Endodermal cell (in vitro differentiated cells): ENCODE measurements at regions not wholly inside any gene's neighbourhood (a gene's known extent, or its start where the extent isn't known, plus 50 kb on each side); places are given as distances from the start of the nearest gene placed in this dataset.

Source experiments
- DNase-seq: peaks from one replicate; pipeline ENCODE4 v3.0.0-alpha.2; 2017
- H3K27ac ChIP-seq: 2 replicates; pipeline ENCODE4 v1.5.1; 2013; ENCODE audit warnings: mild to moderate bottlenecking, low read depth, low read length, moderate library complexity
- H3K27me3 ChIP-seq: 2 replicates; pipeline ENCODE4 v1.6.1; 2013; ENCODE audit warnings: mild to moderate bottlenecking, low read length, moderate library complexity; ENCODE audit not compliant: insufficient read depth, control insufficient read depth, poor library complexity, severe bottlenecking
- H3K36me3 ChIP-seq: 2 replicates; pipeline ENCODE4 v1.7.0; 2013; ENCODE audit warnings: mild to moderate bottlenecking, low read length, moderate library complexity; ENCODE audit not compliant: control insufficient read depth, insufficient read depth
- H3K4me1 ChIP-seq: one replicate; pipeline ENCODE4 v1.7.0; 2013; ENCODE audit warnings: low read length; ENCODE audit not compliant: control insufficient read depth, insufficient read depth
- H3K4me3 ChIP-seq: 2 replicates; pipeline ENCODE4 v1.5.1; 2013; ENCODE audit warnings: mild to moderate bottlenecking, low read length, moderate library complexity
- H3K9ac ChIP-seq: 2 replicates; pipeline ENCODE4 v1.6.1; 2013; ENCODE audit warnings: mild to moderate bottlenecking, low read length, moderate library complexity; ENCODE audit not compliant: poor library complexity, severe bottlenecking; ENCODE audit errors: extremely low read depth
- H3K9me3 ChIP-seq: 2 replicates; pipeline ENCODE4 v1.6.1; 2013; ENCODE audit warnings: mild to moderate bottlenecking, low read length, moderate library complexity; ENCODE audit not compliant: control insufficient read depth
- H3K27ac Mint-ChIP-seq: 2 replicates; pipeline ENCODE4 v1.8.0; 2020; ENCODE audit warnings: mixed read lengths
- H3K27me3 Mint-ChIP-seq: 2 replicates; pipeline ENCODE4 v1.8.0; 2021; ENCODE audit warnings: mild to moderate bottlenecking, mixed read lengths; ENCODE audit not compliant: insufficient read depth
- H3K36me3 Mint-ChIP-seq: 2 replicates; pipeline ENCODE4 v1.8.0; 2020; ENCODE audit warnings: low read depth, mixed read lengths
- H3K4me1 Mint-ChIP-seq: 2 replicates; pipeline ENCODE4 v1.8.0; 2020; ENCODE audit warnings: mixed read lengths
- H3K4me3 Mint-ChIP-seq: 2 replicates; pipeline ENCODE4 v1.8.0; 2020; ENCODE audit warnings: mild to moderate bottlenecking, moderate library complexity, mixed read lengths
- H3K9me3 Mint-ChIP-seq: 2 replicates; pipeline ENCODE4 v1.8.0; 2020; ENCODE audit warnings: mild to moderate bottlenecking, mixed read lengths
- WGBS, 2 experiments: methylation state at CpG; one replicate each; pipeline versions ENCODE4 v1.1.5 to v1.1.7; 2013; ENCODE audit warnings: missing lambda C conversion rate in 2 of 2, mixed read lengths in 1 of 2; ENCODE audit not compliant: insufficient coverage in 1 of 2, insufficient read length in 1 of 2; 5-methylcytosine and 5-hydroxymethylcytosine counted together
- TF ChIP-seq, protein P1 (sequence below): fragments of 200-600 bp; sonication (generic); conservative IDR thresholded peaks from 2 replicates; pipeline ENCODE4 v1.5.0; 2021; ENCODE audit warnings: antibody characterized with exemption, mild to moderate bottlenecking

DNA sequence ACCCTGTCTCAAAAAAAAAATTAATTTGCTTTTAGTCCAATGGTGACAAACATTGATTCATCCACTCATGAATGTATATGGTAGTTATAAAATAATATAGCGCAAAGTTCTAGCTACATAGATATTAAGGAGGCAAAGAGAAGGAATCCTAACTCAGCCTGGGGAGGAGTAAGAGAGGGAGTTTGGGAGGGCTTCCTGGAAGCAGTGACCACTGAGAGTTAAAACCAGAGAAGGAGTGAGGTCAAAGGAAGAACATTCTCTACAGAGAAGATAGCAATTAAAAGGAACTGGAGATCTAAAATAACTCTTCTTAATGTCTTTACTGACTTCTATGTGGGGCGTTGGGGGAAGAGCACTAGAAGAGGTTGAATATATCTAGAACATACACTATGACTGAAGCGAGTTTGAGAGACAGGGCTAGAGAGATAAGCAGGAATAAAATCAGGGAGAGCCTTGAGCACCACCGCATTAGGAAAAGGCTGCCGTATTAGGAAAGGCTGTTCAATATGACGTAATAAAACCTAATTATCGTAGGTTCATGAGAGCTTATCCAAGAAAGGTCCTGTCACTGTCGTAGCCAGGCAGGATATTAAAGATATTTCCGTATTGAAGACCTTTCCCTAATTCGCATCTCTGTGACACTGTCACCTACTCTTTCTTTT, 81.8 kb upstream of the CNKSR3 start:
- H3K36me3 Mint-ChIP-seq, result no peaks in the 10 kb centered on the region
- peaks cover 23% of the 10 kb centered on the region for H3K4me1 Mint-ChIP-seq
- Histone ChIP-seq H3K27me3 (no peaks in the 10 kb centered on the region), H3K4me1 (peaks cover 9% of the 10 kb centered on the region), H3K9ac (no peak overlapping the region), H3K9me3 (no peaks in the 10 kb centered on the region), H3K27ac (no peak overlapping the region), H3K4me3 (no peak overlapping the region), H3K36me3 (no peaks in the 10 kb centered on the region)
- no peak overlapping the region for H3K4me3 Mint-ChIP-seq
- TF ChIP-seq, protein P1, sequence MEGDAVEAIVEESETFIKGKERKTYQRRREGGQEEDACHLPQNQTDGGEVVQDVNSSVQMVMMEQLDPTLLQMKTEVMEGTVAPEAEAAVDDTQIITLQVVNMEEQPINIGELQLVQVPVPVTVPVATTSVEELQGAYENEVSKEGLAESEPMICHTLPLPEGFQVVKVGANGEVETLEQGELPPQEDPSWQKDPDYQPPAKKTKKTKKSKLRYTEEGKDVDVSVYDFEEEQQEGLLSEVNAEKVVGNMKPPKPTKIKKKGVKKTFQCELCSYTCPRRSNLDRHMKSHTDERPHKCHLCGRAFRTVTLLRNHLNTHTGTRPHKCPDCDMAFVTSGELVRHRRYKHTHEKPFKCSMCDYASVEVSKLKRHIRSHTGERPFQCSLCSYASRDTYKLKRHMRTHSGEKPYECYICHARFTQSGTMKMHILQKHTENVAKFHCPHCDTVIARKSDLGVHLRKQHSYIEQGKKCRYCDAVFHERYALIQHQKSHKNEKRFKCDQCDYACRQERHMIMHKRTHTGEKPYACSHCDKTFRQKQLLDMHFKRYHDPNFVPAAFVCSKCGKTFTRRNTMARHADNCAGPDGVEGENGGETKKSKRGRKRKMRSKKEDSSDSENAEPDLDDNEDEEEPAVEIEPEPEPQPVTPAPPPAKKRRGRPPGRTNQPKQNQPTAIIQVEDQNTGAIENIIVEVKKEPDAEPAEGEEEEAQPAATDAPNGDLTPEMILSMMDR, result no peak
- H3K27me3 Mint-ChIP-seq, result no peaks in the 10 kb centered on the region
- H3K9me3 Mint-ChIP-seq, result no peaks in the 10 kb centered on the region
- no peak for DNase-seq
- 93 to 100% methylated on average over 8 to 10 of the region's 10 CpGs for WGBS, 2 experiments
- no peak overlapping the region for H3K27ac Mint-ChIP-seq

DNA sequence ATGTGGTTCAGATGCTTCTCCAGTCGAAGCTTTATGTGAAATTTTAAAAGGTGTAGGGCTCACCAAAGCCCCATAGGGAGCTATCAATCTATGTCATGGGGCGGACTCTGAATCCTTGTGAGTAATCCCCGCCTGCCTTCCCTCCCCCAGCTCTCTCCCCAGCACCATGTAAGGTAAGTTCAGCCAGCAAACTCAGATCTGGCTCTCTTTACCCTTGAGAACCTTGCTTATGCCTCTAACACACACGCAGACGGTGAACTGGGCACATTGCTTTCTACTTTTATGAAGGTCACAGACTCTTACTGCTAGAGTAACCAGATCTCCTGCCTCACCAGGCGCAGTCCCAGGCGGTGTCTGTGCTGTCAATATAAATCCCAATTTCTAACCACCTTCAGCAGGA, 82.6 kb upstream of the CNKSR3 start:
- no peak overlapping the region for H3K4me3 ChIP-seq
- TF ChIP-seq, protein P1, result no peak
- H3K36me3 Mint-ChIP-seq, result no peaks in the 10 kb centered on the region
- H3K27me3 Mint-ChIP-seq, result no peaks in the 10 kb centered on the region
- WGBS, 2 experiments, result 62 to 65% methylated on average over 4 to 7 of the region's 7 CpGs
- no peaks in the 10 kb centered on the region for H3K36me3 ChIP-seq
- H3K9ac ChIP-seq, result no peak overlapping the region
- no peak overlapping the region for H3K27ac ChIP-seq
- DNase-seq, result peak; percentile 59
- H3K4me1 ChIP-seq, result peaks cover 9% of the 10 kb centered on the region
- no peaks in the 10 kb centered on the region for H3K9me3 Mint-ChIP-seq
- H3K9me3 ChIP-seq, result no peaks in the 10 kb centered on the region
- H3K4me3 Mint-ChIP-seq, result no peak overlapping the region
- peaks cover 23% of the 10 kb centered on the region for H3K4me1 Mint-ChIP-seq
- H3K27ac Mint-ChIP-seq, result peak overlapping the region; percentile 84
- H3K27me3 ChIP-seq, result no peaks in the 10 kb centered on the region

DNA sequence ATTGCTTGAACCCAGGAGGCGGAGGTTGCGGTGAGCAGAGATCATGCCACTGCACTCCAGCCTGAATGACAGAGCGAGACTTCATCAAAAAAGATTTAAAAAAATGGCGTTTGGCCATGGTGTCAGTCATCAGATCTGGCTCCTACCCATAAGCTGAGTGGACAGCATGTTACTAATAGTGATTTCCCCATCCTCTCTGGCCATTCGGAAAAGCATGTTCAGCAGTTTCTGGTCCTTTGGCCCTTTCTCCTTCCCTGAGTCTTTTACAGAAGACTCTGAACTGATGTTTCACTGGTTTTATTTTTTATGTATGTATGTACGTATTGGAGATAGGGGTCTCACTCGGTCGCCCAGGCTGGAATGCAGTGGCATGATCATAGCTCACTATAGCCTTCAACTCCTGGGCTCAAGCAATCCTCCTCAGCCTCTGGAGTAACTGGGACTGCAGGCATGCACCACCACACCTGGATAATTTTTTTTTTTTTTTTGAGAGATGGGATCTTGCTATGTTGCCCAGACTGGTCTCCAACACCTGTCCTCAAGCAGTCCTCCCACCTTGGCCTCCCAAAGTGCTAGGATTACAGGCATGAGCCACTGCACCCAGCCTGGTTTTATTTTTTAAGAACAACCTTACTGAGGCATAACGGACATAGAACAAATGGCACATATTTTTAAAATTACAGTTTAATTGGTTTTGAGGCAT, 84.2 kb upstream of the CNKSR3 start:
- Mint-ChIP-seq H3K4me1 (peaks cover 24% of the 10 kb centered on the region), H3K9me3 (no peaks in the 10 kb centered on the region), H3K4me3 (no peak overlapping the region), H3K27ac (no peak overlapping the region), H3K27me3 (no peaks in the 10 kb centered on the region), H3K36me3 (no peaks in the 10 kb centered on the region)
- Histone ChIP-seq H3K4me1 (peaks cover 9% of the 10 kb centered on the region), H3K27ac (no peak overlapping the region), H3K9ac (no peak overlapping the region), H3K36me3 (no peaks in the 10 kb centered on the region), H3K9me3 (no peaks in the 10 kb centered on the region), H3K27me3 (no peaks in the 10 kb centered on the region), H3K4me3 (no peak overlapping the region)
- TF ChIP-seq, protein P1, result no peak
- DNase-seq, result no peak
- WGBS, 2 experiments, result 94 to 99% methylated on average over 7 to 9 of the region's 9 CpGs
